HuH-7.5 (cell line): ENCODE measurements at regions not wholly inside any gene's neighbourhood (a gene's known extent, or its start where the extent isn't known, plus 50 kb on each side); places are given as distances from the start of the nearest gene placed in this dataset.
"Not testable (repeated sequence)": the region's sequence is repeated elsewhere in the genome, so short reads cannot be mapped to it uniquely, and the experiment has no call there.

ENCODE experiments used
- DNase-seq: peaks from one replicate; pipeline ENCODE4 v3.0.0; 2011; ENCODE audit warnings: low spot score

DNA sequence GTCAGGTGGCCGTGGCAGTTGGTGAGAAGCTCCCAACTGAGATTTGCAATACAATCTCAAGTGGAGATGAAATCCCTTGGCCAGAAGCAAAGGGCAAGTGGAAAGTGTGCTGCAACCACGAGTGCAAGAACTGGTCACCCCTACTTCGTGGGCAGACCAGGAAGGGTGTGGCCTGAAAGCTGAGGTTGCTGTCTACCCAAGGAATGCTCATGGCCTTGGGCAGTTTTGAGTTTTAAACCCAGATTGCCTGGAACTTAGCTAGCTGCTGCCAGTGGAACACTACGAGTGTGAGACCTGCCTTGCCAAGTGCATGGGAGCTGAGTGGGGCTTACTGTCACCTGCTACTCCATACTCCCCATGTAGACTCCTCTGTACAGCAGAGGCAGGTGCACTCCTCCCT is 113.3 kb upstream of the FAT3 start:
- no peak for DNase-seq

DNA sequence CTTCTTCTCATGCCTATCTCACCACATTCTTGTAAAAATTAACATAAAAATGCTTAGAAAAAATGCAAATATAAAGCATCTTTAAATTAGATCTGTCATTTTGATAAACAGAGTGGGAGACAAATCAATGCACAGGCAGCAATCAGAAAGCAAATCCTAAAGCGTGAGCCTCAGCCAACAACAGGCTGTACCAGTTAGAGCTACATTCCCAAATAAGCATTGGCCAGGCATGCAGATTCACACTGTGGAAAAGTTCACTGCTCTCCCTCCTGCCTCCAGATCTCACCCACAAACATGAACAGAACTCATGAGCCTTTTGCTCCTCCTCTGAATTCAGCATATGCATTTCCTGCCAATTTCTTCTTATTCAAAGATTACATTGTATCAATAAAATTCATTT is 115.2 kb upstream of the FAT3 start:
- DNase-seq: no peak

DNA sequence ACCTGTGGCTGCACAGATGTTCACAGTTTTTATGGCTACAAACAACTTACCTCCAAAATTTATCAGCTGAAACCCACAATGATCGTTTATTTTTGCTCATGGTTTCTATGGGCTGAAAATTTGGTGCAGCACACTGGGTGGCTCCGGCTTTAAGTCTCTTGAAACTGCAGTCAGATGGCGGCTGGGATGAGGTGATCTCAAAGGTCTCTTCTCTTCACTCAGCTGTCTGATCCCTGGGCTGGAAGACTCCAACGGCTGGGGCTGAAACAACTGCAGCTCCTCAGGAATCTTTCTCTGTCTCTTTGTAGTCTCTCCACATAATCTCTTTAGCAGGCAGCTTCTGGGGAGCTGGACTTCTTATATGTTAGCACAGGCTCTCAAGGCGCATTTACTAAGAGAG is 117.3 kb upstream of the FAT3 start:
- no peak for DNase-seq

DNA sequence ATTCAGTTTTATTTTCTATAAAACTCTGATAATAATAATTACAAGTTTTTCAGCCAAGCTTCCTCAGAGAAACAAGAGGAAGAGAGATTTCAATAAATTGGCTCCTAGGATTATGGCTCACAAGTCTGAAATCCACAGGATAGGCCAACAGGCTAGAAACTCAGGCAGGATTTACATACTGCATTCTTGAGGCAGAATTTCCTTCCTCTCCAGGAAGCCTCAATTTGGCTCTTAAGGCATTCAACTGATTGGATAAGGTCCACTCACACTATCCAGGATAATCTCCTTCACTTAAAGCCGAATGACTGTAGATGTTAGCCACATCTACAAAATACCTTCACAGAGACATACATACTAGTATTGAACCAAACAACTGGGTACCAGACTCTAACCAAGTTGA is 120.3 kb upstream of the FAT3 start:
- DNase-seq: no peak

DNA sequence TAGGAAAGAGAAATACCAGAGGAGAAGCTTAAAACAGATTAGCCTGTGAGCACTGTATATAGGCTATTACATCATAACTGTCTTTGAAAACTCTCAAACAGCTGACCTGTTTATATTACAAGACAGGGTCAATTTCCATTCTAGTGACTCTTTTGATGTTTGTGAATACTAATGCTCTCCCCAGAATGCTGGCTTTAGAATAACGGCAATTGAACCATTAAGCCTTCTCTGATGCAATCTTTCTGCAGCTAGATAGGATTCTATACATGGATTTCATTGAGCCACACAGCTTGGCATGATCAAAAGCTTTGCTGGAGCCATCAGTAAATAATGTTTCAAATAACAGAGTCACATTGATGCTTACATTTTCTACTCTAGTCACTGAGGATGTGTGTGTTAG is 122.7 kb upstream of the FAT3 start:
- no peak for DNase-seq

DNA sequence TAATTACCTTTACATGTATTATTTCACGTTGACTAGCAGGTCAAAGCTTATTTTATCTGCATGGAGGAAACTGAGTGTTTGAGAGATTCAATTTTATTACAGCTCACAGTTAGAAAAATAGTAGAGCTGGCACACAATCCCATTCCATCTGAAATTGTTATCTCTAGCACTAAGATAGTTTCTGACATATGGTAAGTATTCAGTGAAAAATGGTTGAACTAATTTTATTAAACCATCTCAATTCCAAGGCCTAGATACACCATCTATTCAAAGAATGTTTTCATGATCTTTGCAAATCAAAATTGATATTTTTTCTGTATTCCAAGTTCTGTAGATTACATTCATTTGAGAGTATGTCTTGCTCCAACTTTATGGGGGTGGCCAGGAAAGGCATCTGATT is 125.4 kb upstream of the FAT3 start:
- DNase-seq: no peak

DNA sequence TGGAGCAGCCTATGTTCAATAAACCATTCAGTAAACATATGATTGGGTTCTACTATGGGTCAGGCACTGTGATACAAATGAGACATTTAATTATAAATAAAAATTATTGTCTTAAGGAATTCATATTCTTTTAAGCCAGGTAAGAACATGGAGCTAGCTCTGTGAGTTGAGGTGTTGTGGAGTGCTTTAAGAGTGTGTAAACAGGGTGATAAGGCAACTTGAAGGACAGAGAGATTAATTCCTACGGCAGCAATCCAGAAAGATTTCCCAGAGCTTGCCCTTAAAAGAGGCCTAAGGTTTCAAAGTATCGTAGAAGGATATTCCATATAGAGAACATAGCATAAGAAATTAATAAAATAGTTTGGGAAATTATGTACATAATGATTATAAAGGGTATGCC is 126.4 kb upstream of the FAT3 start:
- no peak for DNase-seq

DNA sequence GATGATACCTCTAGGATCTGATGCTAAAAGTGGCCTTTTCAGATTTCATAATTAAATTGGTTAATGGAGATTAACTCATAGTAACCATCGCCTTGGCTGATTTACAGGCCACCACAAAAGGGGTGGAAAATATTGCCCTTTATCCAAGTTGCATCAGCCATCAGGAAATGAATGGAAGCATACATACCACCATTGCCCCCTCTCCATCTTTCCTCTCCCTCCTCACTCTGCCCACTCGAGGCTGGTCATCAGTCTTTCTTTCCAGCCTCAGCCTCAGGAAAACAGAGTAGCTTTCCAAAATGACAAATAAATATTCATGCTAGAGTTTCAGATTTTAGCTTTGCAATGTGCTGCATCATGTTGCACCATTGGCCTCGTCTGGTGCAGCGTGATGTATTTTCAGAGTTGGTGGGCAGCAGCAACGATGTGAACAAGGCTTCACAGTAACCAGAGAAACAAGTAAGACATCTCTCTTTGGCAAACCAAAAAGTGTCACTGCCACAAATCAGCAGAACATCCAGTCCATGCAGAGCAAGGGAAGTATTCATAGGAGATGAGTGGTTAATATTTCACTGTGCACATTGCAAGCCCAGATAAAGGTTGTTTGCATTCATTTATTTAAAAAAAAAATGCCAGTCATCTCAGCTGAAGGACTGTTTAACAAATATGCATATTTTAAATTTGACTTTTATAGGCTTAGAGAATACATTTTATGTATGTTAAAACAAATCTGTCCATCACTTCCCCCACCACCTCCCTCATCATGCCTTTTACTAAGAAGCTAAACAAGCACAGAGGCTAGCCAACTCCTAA is 136.7 kb upstream of the FAT3 start:
- no peak for DNase-seq

DNA sequence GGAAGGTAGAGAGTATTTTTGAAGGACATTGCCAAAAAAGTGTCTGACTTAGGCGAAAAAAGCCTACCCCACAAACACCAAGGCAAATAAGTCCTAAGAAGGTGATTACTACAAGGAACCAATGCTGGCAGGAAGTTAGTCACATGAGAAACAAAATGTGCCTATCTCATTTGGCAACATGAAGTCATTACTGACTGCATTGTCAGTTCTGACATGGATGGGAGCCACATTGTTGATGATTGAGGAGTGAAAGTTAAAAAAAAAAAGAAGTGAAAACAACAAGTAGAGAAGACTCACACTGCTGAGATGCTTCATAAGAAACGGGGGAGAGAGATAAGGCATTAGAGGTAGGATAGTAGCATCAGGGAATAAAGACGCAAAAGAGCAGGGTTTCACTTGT is 141.5 kb upstream of the FAT3 start:
- no peak for DNase-seq

DNA sequence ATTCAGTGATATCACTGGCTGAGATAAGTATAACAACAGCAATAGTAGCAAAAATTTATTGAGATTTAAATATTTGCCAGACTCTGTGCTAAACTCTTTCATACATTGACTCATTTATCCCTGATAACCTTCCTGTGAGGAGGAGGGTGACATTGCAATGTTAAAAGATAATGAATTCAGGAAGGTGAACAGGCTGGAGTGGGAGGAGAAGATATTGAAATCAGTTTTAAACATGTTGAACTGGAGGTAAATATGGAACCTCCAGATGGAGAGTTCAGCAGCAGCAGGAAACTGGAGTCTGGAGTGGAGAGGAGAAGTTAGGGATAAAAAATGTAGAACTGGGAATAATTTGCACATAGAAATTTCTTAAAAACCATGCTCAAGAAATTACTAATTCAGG is 142.0 kb upstream of the FAT3 start:
- no peak for DNase-seq

DNA sequence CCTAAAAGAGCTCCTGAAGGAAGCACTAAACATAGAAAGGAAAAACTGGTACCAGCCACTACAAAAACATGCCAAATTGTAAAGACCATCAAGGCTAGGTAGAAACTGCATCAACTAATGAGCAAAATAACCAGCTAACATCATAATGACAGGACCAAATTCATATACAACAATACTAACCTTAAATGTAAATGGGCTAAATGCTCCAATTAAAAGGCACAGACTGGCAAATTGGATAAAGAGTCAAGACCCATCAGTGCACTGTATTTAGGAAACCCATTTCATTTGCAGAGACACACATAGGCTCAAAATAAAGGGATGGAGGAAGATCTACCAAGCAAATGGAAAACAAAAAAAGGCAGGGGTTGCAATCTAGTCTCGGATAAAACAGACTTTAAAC is 150.1 kb upstream of the FAT3 start:
- not testable (repeated sequence) for DNase-seq

DNA sequence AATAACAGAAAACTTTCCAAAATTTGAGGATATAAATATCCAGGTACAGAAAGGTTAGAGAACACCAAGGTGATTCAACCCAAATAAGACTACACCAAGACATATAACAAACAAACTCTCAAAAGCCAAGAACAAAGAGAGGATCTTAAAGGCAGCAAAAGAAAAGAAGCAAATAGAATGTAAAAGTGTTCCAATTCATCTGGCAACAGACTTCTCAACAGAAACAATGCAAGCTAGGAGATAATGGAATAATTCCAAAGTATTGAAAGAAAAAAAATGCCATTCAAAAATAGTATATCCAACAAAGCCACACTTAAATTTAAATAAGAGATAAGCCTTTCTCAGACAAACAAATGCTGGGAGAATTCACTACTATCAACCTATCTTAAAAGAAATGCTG is 153.0 kb upstream of the FAT3 start:
- no peak for DNase-seq

DNA sequence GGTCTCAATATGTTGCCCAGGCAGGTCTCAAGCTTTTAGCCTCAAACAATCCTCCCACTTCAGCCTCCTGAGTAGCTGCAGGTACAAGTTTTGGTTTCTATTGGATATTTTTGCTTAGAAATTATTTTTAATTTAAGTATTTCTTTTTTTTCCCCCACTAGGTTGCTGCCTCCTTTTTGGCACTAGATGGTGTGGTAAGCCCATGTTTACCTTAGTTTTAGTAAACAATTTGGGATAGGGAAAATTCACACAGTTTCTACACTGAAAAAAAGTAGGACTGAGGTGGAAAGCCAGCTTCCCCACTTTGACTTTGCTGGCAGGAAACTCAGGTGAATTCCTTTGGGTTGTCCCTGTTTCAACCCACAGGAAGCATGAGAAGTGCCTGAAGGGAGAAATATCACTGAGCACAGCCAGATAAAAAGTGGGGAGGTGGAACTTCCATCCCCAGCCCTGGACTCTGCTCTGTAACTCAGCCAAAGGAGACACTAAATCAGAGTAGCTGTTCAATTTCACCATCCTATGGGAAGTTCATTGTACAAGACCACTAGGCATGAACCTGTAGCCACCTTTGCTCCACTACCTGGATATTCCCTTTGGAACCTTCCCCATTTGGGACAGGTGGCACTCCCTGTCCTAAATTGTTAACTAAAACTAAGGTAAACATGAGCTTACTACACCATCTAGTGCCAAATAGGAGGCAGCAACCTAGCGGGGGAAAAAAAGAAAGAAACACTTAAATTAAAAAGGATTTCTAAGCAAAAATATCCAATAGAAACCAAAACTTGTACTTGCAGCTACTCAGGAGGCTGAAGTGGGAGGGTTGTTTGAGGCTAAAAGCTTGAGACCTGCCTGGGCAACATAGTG is 154.4 kb upstream of the FAT3 start:
- DNase-seq: no peak

DNA sequence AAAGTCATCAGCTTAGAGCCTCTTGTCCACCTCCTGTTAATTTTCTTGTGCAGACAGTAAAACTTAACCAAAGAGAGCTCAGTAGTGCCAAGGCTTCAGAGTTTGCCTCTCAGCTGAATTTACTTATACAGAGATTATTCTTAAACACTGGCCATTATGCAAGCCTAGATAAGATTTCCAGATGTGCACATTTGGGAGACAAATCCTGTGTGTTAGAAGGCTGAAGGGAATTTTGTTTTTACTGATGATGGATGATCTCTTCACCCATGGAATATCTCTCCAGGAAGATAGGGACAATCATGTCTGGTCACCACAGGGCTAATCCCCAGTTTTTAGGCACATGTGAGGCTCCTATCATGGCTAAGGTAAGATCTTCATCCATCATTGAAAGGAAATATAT is 157.6 kb upstream of the FAT3 start:
- no peak for DNase-seq

DNA sequence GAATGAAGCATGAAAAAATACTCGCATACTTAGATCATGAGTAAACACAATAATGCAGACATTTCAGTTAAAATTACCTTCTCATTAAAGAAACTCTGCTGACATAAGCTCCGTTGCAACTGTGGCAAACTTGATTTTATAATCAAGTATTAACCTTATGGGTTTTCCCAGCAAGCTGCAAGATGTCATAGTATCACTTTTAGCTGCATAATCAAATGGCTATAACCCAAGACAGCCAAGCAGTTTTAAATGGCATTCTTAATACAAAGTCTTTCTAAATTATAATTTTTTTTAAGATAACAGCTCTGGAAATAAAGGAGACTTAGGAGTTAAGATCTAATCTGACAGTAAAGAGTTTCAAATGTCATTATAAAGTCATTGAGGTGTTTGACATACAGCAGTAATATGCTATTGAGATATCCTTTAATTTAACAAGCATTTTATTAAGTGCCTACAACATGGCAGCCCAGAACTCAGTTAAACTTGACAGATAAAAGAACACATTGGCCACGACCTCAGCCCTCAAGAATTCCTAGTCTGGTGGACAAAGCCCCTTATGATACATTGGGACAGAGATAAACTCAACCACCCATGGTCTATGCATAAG is 163.1 kb upstream of the FAT3 start:
- DNase-seq: no peak

DNA sequence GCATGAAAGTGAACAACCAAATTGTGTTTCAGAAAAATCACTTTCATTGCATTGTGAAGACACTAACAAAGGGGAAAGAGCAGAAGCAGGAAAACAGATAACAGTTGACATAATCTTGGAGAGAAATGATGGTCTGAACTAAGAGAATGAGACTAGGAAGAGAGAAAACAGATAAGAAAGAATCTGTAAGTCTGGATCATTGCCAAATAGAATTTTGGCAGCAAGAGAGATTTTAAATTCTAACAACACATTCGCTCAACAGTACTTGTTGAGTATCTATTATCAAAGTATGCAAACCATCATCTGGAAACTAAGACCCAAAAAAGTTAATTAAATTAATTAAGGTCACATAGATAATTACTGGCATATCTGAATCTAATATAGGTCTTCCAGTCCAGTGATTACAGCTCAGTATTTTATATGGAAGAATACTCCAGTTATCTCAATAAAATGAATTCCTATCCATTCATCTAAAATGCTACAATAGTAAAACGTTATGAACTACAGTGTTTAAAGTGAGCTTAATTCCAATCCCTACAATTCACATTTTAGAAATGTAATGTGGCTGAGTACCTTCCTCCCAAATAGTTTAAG is 166.7 kb upstream of the FAT3 start:
- no peak for DNase-seq

DNA sequence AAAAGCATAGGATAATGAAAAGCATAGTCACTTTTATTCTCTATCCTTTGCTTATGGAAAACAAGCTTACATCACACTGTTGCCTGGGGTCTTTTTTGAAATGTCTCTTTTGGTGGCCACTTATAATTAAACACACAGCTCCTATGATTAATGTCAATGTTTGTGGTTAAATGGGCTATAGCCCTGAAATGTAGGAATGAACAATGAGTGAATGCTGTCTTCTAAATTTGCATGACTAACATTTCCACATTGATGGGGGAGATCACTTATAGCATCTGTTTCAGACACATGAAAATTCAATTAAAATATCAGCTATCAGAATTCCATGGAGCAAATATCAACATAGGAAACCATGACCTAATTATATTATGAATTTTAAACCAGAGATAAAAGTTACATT is 171.4 kb upstream of the FAT3 start:
- no peak for DNase-seq

DNA sequence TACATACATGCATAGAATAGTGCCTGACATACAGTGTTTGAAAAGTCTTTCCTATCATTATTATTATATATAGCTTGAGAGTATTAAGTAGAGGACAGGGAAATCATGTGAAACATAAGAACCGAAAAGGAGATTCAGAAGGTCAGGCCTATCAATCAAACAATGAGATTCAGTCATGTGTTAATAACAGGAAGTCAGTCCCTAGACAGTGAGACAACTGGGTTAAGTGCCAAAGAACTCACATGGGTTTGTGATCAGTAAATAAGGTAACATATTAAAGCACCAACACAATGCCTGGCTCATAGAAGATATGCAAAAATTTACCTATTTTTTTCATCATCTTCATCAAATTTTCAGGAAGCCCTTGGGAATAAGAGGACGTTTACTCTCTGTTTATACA is 174.3 kb upstream of the FAT3 start:
- no peak for DNase-seq

DNA sequence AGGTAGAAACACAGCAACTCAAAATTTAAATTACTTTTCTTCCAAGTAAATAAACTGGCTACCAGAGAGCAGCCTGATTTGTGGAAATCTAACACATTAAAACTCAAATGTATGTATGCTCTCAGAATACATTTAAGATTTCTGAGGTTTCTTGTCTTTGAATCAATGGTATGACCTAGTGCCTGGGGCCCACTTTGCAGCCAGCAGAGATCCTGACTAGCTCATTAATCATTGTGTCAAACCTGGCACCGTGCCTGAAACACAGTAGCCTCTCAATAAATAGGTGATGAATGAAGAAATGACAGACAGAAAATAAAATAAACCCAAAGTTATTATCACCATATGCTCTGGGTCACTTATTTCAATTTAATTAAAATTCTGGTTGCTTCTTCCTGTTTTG is 176.2 kb upstream of the FAT3 start:
- no peak for DNase-seq

DNA sequence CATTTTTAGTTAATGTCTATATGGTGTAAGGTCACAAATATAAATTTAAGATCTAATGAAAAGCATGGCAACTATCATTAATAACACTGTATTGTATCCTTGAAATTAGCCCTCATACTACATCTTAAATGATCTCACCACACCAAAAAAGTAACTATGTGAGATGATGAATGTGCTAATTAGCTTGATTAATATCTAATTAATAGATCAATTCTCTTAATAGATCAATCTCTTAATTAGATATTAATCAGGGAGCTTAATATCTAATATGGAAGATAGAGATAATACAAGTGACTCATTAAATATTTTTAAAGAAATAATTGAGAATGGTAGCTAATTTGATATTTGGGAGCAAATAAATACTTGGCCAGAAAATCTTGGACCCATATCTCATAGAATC is 178.5 kb upstream of the FAT3 start:
- DNase-seq: no peak

DNA sequence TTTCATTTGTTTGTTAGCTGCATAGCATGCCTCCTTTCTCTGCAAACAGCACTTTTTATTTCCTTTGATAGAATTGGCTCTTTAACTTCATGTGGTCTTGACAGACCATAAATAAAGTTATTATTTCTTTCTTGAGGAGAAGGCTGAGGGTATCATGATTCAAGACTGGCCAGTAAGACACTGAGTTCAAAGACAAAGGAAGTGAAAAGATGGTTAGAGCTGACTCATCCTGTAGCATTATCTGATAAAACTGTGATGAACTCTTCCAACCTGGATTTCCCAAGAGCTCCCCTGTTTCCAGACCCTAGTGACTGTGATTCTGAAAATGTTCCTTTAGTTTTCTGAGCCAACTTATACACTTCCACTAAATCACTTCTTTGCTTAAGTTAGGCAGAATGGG is 179.3 kb upstream of the FAT3 start:
- no peak for DNase-seq

DNA sequence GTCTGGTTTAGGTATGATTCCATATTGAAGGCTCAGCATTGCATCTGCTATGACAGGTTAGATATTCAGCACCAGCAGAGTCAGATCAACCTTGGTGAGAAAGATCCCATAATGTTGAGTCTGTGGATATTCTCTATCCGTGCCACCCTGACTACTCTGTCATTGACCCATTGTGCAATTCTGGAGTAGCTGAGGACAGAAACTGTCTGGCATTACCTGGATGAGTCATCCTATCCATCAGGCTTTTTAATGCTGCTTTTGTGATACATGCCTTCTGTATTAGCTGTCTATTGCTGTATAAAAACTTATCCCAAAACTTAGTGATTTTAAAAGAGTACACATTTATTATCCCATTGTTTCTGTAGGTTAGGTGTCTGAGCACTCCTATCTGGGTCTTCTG is 189.1 kb upstream of the FAT3 start:
- DNase-seq: no peak

DNA sequence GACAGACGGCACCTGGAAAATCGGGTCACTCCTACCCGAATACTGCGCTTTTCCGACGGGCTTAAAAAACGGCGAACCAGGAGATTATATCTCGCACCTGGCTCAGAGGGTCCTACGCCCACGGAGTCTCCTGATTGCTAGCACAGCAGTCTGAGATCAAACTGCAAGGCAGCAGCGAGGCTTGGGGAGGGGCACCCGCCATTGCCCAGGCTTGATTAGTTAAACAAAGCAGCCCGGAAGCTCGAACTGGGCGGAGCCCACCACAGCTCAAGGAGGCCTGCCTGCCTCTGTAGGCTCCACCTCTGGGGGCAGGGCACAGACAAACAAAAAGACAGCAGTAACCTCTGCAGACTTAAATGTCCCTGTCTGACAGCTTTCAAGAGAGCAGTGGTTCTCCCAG is 197.5 kb upstream of the FAT3 start:
- DNase-seq: not testable (repeated sequence)
